ENCODE measurements at regions not wholly inside any gene's neighbourhood (a gene's known extent, or its start where the extent isn't known, plus 50 kb on each side); places are given as distances from the start of the nearest gene placed in this dataset.

GRCh38 chr4:20383283-20383682, 131.6 kb downstream of the SLIT2 start:
- Histone ChIP-seq H3K4me3 (ENCODE audit: low read depth in 1 of 2, low read length in 2 of 2) (no peak overlapping the region), H3K4me1 (ENCODE audit: insufficient read depth, low read length) (no peaks in the 10 kb centered on the region), H3K27ac (ENCODE audit: low read length) (no peak overlapping the region), H3K36me3 (ENCODE audit: insufficient read depth, low read length) (no peaks in the 10 kb centered on the region), H3K79me2 (ENCODE audit: insufficient read depth, low read length) (no peaks in the 10 kb centered on the region), H4K20me1 (ENCODE audit: insufficient read depth, low read length) (no peaks in the 10 kb centered on the region), H3K9ac (ENCODE audit: low read depth, low read length) (no peak overlapping the region), H3K4me2 (ENCODE audit: insufficient read depth, low read length) (no peak overlapping the region), H3K9me3 (ENCODE audit: insufficient read depth, low read length, severe bottlenecking) (no peaks in the 10 kb centered on the region), H2AFZ (ENCODE audit: low read depth, low read length) (no peak overlapping the region), H3K27me3 (ENCODE audit: insufficient read depth, low read length, poor library complexity) (peaks cover 2% of the 10 kb centered on the region)
- ATAC-seq (ENCODE audit: insufficient read depth, low read depth) (no peak), DNase-seq (no peak)
- TF ChIP-seq CTCF (IDR thresholded peaks at IDR 0.05; ENCODE audit: borderline replicate concordance, extremely low read depth, low read length, poor library complexity, severe bottlenecking): no peak
- no peak for TF ChIP-seq EZH2 (IDR thresholded peaks at IDR 0.05; ENCODE audit: borderline replicate concordance, low read depth, low read length, severe bottlenecking)

- Histone ChIP-seq H3K4me2 (ENCODE audit: insufficient read depth, low read length) (no peak overlapping the region), H3K4me1 (ENCODE audit: insufficient read depth, low read length) (no peaks in the 10 kb centered on the region), H3K9ac (ENCODE audit: low read depth, low read length) (no peak overlapping the region), H3K79me2 (ENCODE audit: insufficient read depth, low read length) (no peaks in the 10 kb centered on the region), H3K27me3 (ENCODE audit: insufficient read depth, low read length, poor library complexity) (peaks cover 2% of the 10 kb centered on the region), H2AFZ (ENCODE audit: low read depth, low read length) (no peak overlapping the region), H3K36me3 (ENCODE audit: insufficient read depth, low read length) (no peaks in the 10 kb centered on the region), H3K9me3 (ENCODE audit: insufficient read depth, low read length, severe bottlenecking) (no peaks in the 10 kb centered on the region), H4K20me1 (ENCODE audit: insufficient read depth, low read length) (no peaks in the 10 kb centered on the region), H3K27ac (ENCODE audit: low read length) (no peak overlapping the region), H3K4me3 (ENCODE audit: low read depth in 1 of 2, low read length in 2 of 2) (no peak overlapping the region)
- no peak for ATAC-seq (ENCODE audit: insufficient read depth, low read depth)
- TF ChIP-seq EZH2 (IDR thresholded peaks at IDR 0.05; ENCODE audit: borderline replicate concordance, low read depth, low read length, severe bottlenecking) (no peak), CTCF (IDR thresholded peaks at IDR 0.05; ENCODE audit: borderline replicate concordance, extremely low read depth, low read length, poor library complexity, severe bottlenecking) (no peak)
- DNase-seq: no peak
These were observed 132.3 kb downstream of the SLIT2 start for GRCh38 chr4:20383969-20384368.

- Histone ChIP-seq H3K4me2 (ENCODE audit: insufficient read depth, low read length) (no peak overlapping the region), H2AFZ (ENCODE audit: low read depth, low read length) (no peak overlapping the region), H3K9ac (ENCODE audit: low read depth, low read length) (no peak overlapping the region), H3K4me3 (ENCODE audit: low read depth in 1 of 2, low read length in 2 of 2) (no peak overlapping the region), H3K79me2 (ENCODE audit: insufficient read depth, low read length) (no peaks in the 10 kb centered on the region), H3K4me1 (ENCODE audit: insufficient read depth, low read length) (no peaks in the 10 kb centered on the region), H3K36me3 (ENCODE audit: insufficient read depth, low read length) (no peaks in the 10 kb centered on the region), H3K27ac (ENCODE audit: low read length) (no peak overlapping the region), H3K27me3 (ENCODE audit: insufficient read depth, low read length, poor library complexity) (peaks cover 2% of the 10 kb centered on the region), H3K9me3 (ENCODE audit: insufficient read depth, low read length, severe bottlenecking) (no peaks in the 10 kb centered on the region), H4K20me1 (ENCODE audit: insufficient read depth, low read length) (no peaks in the 10 kb centered on the region)
- no peak for ATAC-seq (ENCODE audit: insufficient read depth, low read depth)
- TF ChIP-seq EZH2 (IDR thresholded peaks at IDR 0.05; ENCODE audit: borderline replicate concordance, low read depth, low read length, severe bottlenecking) (no peak), CTCF (IDR thresholded peaks at IDR 0.05; ENCODE audit: borderline replicate concordance, extremely low read depth, low read length, poor library complexity, severe bottlenecking) (no peak)
- no peak for DNase-seq
These were observed 132.8 kb downstream of the SLIT2 start for GRCh38 chr4:20384456-20384855.

Measured in DND-41 (cell line).